IMR-90 (cell line): ENCODE measurements at regions not wholly inside any gene's neighbourhood (a gene's known extent, or its start where the extent isn't known, plus 50 kb on each side); places are given as distances from the start of the nearest gene placed in this dataset.

ENCODE experiments used
- ATAC-seq: fragments of 200-7000 bp; cut with Tn5 transposase; 2 replicates; pipeline ENCODE4 v1.9.1; 2020; ENCODE audit warnings: low read depth, mild to moderate bottlenecking, moderate library complexity
- BruUV-seq: library from RNA; stranded (reverse); fragments of 400-500 nt; replicated peaks from 2 replicates; lab custom pipeline; 2021; lab: Mats Ljungman, UMichigan
- CTCF ChIA-PET: fragments of 300-600 bp; formaldehyde crosslinking; extraction: SDS; loops from one replicate; lab custom pipeline; 2021; ENCODE audit warnings: antibody characterized with exemption; lab: Yijun Ruan, JAX
- POLR2A ChIA-PET: fragments of 300-600 bp; sonication (Branson Sonifier 250); formaldehyde crosslinking; loops from one replicate; lab custom pipeline; 2022; ENCODE audit warnings: antibody characterized with exemption; ENCODE audit not compliant: unreplicated experiment; lab: Charles Lee
- DNase-seq: peaks from one replicate; pipeline ENCODE4 v3.0.0; 2013
- H2AFZ ChIP-seq: replicated peaks from 2 replicates; pipeline ENCODE3; 2013; ENCODE audit warnings: low read length, mild to moderate bottlenecking; ENCODE audit not compliant: poor library complexity
- H2AK5ac ChIP-seq: 2 replicates; pipeline ENCODE4 v1.6.1; 2013; ENCODE audit warnings: low read depth, low read length, inconsistent platforms
- H2AK9ac ChIP-seq: replicated peaks from 2 replicates; pipeline ENCODE3; 2013; ENCODE audit warnings: mild to moderate bottlenecking, low read depth, low read length, moderate library complexity; ENCODE audit not compliant: poor library complexity
- H2BK120ac ChIP-seq: 2 replicates; pipeline ENCODE4 v1.6.1; 2013; ENCODE audit warnings: low read depth, low read length, inconsistent platforms
- H2BK15ac ChIP-seq: 3 replicates; pipeline ENCODE4 v1.6.1; 2013; ENCODE audit warnings: low read depth, low read length, inconsistent platforms
- H2BK20ac ChIP-seq: 2 replicates; pipeline ENCODE4 v1.6.1; 2013; ENCODE audit warnings: low read depth, mild to moderate bottlenecking, inconsistent platforms, low read length, moderate library complexity
- H2BK5ac ChIP-seq: 2 replicates; pipeline ENCODE4 v1.6.1; 2013; ENCODE audit warnings: mild to moderate bottlenecking, low read depth, low read length, inconsistent platforms; ENCODE audit not compliant: poor library complexity, severe bottlenecking
- H3K14ac ChIP-seq: replicated peaks from 2 replicates; pipeline ENCODE4 v1.6.1; 2013; ENCODE audit warnings: low read depth, low read length, inconsistent platforms
- H3K18ac ChIP-seq: 2 replicates; pipeline ENCODE4 v1.6.1; 2013; ENCODE audit warnings: low read depth, low read length, control low read depth
- H3K23ac ChIP-seq: 2 replicates; pipeline ENCODE4 v1.6.1; 2013; ENCODE audit warnings: low read depth, low read length, inconsistent platforms
- H3K27ac ChIP-seq: 2 replicates; pipeline ENCODE4 v1.5.1; 2013; ENCODE audit warnings: mild to moderate bottlenecking, control low read depth, low read length; ENCODE audit not compliant: insufficient read depth
- H3K27me3 ChIP-seq: 2 replicates; pipeline ENCODE4 v1.6.1; 2013; ENCODE audit warnings: low read length; ENCODE audit not compliant: control insufficient read depth, insufficient read depth
- H3K36me3 ChIP-seq: 2 replicates; pipeline ENCODE4 v1.6.1; 2013; ENCODE audit warnings: low read length, mixed read lengths; ENCODE audit not compliant: control insufficient read depth, insufficient read depth
- H3K4ac ChIP-seq: 2 replicates; pipeline ENCODE4 v1.6.1; 2013; ENCODE audit warnings: low read depth, low read length, inconsistent platforms
- H3K4me1 ChIP-seq: 2 replicates; pipeline ENCODE4 v1.6.1; 2013; ENCODE audit warnings: low read length, mixed read lengths; ENCODE audit not compliant: control insufficient read depth, insufficient read depth
- H3K4me2 ChIP-seq: 2 replicates; pipeline ENCODE4 v1.6.1; 2013; ENCODE audit warnings: low read depth, mild to moderate bottlenecking, control low read depth, low read length, moderate library complexity
- H3K4me3 ChIP-seq: 2 replicates; pipeline ENCODE4 v1.5.1; 2013; ENCODE audit warnings: low read depth, mild to moderate bottlenecking, control low read depth, low read length, moderate library complexity; ENCODE audit not compliant: insufficient read depth
- H3K56ac ChIP-seq: 2 replicates; pipeline ENCODE4 v1.6.1; 2013; ENCODE audit warnings: low read length, inconsistent platforms; ENCODE audit not compliant: insufficient read depth; ENCODE audit errors: extremely low read depth
- H3K79me1 ChIP-seq, 2 experiments: 2 replicates each; pipeline ENCODE4 v1.6.1; 2013; ENCODE audit warnings: low read length in 2 of 2, inconsistent platforms in 1 of 2, low read depth in 1 of 2
- H3K9ac ChIP-seq: 2 replicates; pipeline ENCODE4 v1.6.1; 2013; ENCODE audit warnings: low read depth, low read length, control low read depth
- H3K9me1 ChIP-seq: 2 replicates; pipeline ENCODE4 v1.6.1; 2013; ENCODE audit warnings: low read length, inconsistent platforms; ENCODE audit not compliant: insufficient read depth
- H3K9me3 ChIP-seq: 2 replicates; pipeline ENCODE4 v1.6.1; 2013; ENCODE audit warnings: low read length; ENCODE audit not compliant: control insufficient read depth, insufficient read depth
- H4K20me1 ChIP-seq: 2 replicates; pipeline ENCODE4 v1.6.1; 2013; ENCODE audit warnings: low read length, inconsistent platforms; ENCODE audit not compliant: insufficient read depth
- H4K5ac ChIP-seq: 2 replicates; pipeline ENCODE4 v1.6.1; 2013; ENCODE audit warnings: mild to moderate bottlenecking, low read depth, low read length, control low read depth
- H4K8ac ChIP-seq, 2 experiments: 2 replicates each; pipeline ENCODE4 v1.6.1; 2013; ENCODE audit warnings: low read depth in 2 of 2, low read length in 2 of 2, control low read depth in 1 of 2, inconsistent platforms in 1 of 2
- H4K91ac ChIP-seq: 2 replicates; pipeline ENCODE4 v1.6.1; 2013; ENCODE audit warnings: low read depth, low read length, inconsistent platforms; ENCODE audit not compliant: insufficient read depth
- BHLHE40 ChIP-seq: fragments of 150-350 bp; IDR thresholded peaks from 2 replicates; pipeline ENCODE4 v1.6.1; 2016; ENCODE audit warnings: mild to moderate bottlenecking, low read depth, low read length
- CEBPB ChIP-seq: IDR thresholded peaks from 2 replicates; pipeline ENCODE4 v1.6.1; 2012; ENCODE audit warnings: low read depth, low read length, improper control_type of control experiment
- CHD1 ChIP-seq: IDR thresholded peaks from 2 replicates; pipeline ENCODE4 v1.6.1; 2012; ENCODE audit warnings: low read depth, low read length, improper control_type of control experiment
- CTCF ChIP-seq: conservative IDR thresholded peaks from 2 replicates; pipeline ENCODE4 v1.5.1; 2012; ENCODE audit warnings: mild to moderate bottlenecking, low read depth, low read length, improper control_type of control experiment
- FOS ChIP-seq: fragments of 150-350 bp; IDR thresholded peaks from 2 replicates; pipeline ENCODE4 v1.6.1; 2016; ENCODE audit warnings: low read depth, low read length
- MAFK ChIP-seq: IDR thresholded peaks from 2 replicates; pipeline ENCODE4 v1.6.1; 2012; ENCODE audit warnings: low read depth, low read length, improper control_type of control experiment
- MAZ ChIP-seq: IDR thresholded peaks from 2 replicates; pipeline ENCODE4 v1.6.1; 2012; ENCODE audit warnings: low read depth, mild to moderate bottlenecking, low read length, improper control_type of control experiment, moderate library complexity, borderline replicate concordance
- NFE2L2 ChIP-seq: fragments of 150-350 bp; IDR thresholded peaks from 2 replicates; pipeline ENCODE4 v1.6.1; 2016; ENCODE audit warnings: low read depth, mild to moderate bottlenecking, low read length
- POLR2A ChIP-seq: IDR thresholded peaks from 2 replicates; pipeline ENCODE4 v1.6.1; 2012; ENCODE audit warnings: mild to moderate bottlenecking, low read depth, low read length
- RAD21 ChIP-seq: IDR thresholded peaks from 2 replicates; pipeline ENCODE4 v1.6.1; 2012; ENCODE audit warnings: low read length, improper control_type of control experiment
- RCOR1 ChIP-seq: IDR thresholded peaks from 2 replicates; pipeline ENCODE4 v1.6.1; 2012; ENCODE audit warnings: mild to moderate bottlenecking, low read length, improper control_type of control experiment; ENCODE audit not compliant: insufficient replicate concordance
- SMC3 ChIP-seq: fragments of 150-350 bp; IDR thresholded peaks from 2 replicates; pipeline ENCODE4 v1.6.1; 2016; ENCODE audit warnings: low read depth, mild to moderate bottlenecking, antibody characterized with exemption, low read length, moderate library complexity
- USF2 ChIP-seq: fragments of 150-350 bp; IDR thresholded peaks from 2 replicates; pipeline ENCODE4 v1.6.1; 2017; ENCODE audit warnings: mild to moderate bottlenecking, antibody characterized with exemption, low read length, low read depth
- WGBS, 2 experiments: methylation state at CpG; one replicate each; pipeline versions ENCODE4 v1.1.5 to v1.1.7; 2013; ENCODE audit warnings: missing lambda C conversion rate in 2 of 2; ENCODE audit not compliant: insufficient read length in 1 of 2; ENCODE audit errors: extremely low coverage in 2 of 2; 5-methylcytosine and 5-hydroxymethylcytosine counted together
- dilution Hi-C: fragments of 300-500 bp; cut with HindIII; formaldehyde crosslinking; loops from one replicate; pipeline ENCODE4 v1.14.3; 2018; ENCODE audit warnings: low sequenced_read_pairs; ENCODE audit not compliant: unreplicated experiment
- in situ Hi-C: fragments of 300-500 bp; cut with MboI; formaldehyde crosslinking; loops from 3 replicates; pipeline ENCODE4 v1.14.3; 2019; ENCODE audit warnings: low sequenced_read_pairs, inconsistent platforms, mixed read lengths
- intact Hi-C: fragments of 100-400 bp; cut with micrococcal nuclease; formaldehyde crosslinking; loops from 2 replicates; pipeline ENCODE4 v1.10.0; 2022

GRCh38 chr2:15726321-15727057, 134.8 kb downstream of the DDX1 start:
- H2BK120ac ChIP-seq: no peak overlapping the region
- ChIA-PET CTCF (no interaction called here), POLR2A (no interaction called here)
- H3K27ac ChIP-seq: no peak overlapping the region
- dilution Hi-C loops (no loop called here), in situ Hi-C loops (no loop called here), intact Hi-C loops (no loop called here)
- DNase-seq (no peak), ATAC-seq (no peak)
- no peak overlapping the region for H3K14ac ChIP-seq
- no peaks in the 10 kb centered on the region for H3K36me3 ChIP-seq
- no peak overlapping the region for H3K4me2 ChIP-seq
- no peak overlapping the region for H2BK5ac ChIP-seq
- no peak for TF ChIP-seq MAZ
- no peak for TF ChIP-seq CEBPB
- no peak for TF ChIP-seq SMC3
- TF ChIP-seq MAFK: no peak
- no peak for TF ChIP-seq BHLHE40
- TF ChIP-seq RAD21: no peak
- TF ChIP-seq CHD1: no peak
- TF ChIP-seq POLR2A: no peak
- no peak for TF ChIP-seq FOS
- no peak for TF ChIP-seq RCOR1
- no peak for TF ChIP-seq NFE2L2
- no peak for TF ChIP-seq USF2
- TF ChIP-seq CTCF: no peak
- peaks cover 4% of the 10 kb centered on the region for H3K27me3 ChIP-seq
- no TSS peak for BruUV-seq
- H3K4ac ChIP-seq: no peak overlapping the region
- no peaks in the 10 kb centered on the region for H3K9me1 ChIP-seq
- no peak overlapping the region for H3K18ac ChIP-seq
- H3K79me1 ChIP-seq: no peaks in the 10 kb centered on the region
- H2AFZ ChIP-seq: no peak overlapping the region
- H4K5ac ChIP-seq: no peak overlapping the region
- no peak overlapping the region for H2AK5ac ChIP-seq
- H4K8ac ChIP-seq: no peak overlapping the region
- H2BK15ac ChIP-seq: no peak overlapping the region
- H3K9ac ChIP-seq: no peak overlapping the region
- no peaks in the 10 kb centered on the region for H4K20me1 ChIP-seq
- H2AK9ac ChIP-seq: no peak overlapping the region
- no peak overlapping the region for H4K91ac ChIP-seq
- no peak overlapping the region for H3K56ac ChIP-seq
- H3K4me3 ChIP-seq: no peak overlapping the region
- no peak overlapping the region for H2BK20ac ChIP-seq
- no peaks in the 10 kb centered on the region; the same call in 1 of the 2 replicates for H3K9me3 ChIP-seq
- H3K4me1 ChIP-seq: peaks cover 2% of the 10 kb centered on the region; the same call in 1 of the 2 replicates
- WGBS, 2 experiments: 73% methylated on average over 3 of the region's 8 CpGs; no CpG with 5 or more reads in 1 of the 2 experiments
- no peak overlapping the region for H3K23ac ChIP-seq
